NCI-H2081 treated with DMSO at 0.1 percent for 48 hours (cell line): ENCODE measurements at regions not wholly inside any gene's neighbourhood (a gene's known extent, or its start where the extent isn't known, plus 50 kb on each side); places are given as distances from the start of the nearest gene placed in this dataset.

Experiments
- DNase-seq: peaks from one replicate; lab custom pipeline; 2025; lab: John Stamatoyannopoulos, UW

DNA sequence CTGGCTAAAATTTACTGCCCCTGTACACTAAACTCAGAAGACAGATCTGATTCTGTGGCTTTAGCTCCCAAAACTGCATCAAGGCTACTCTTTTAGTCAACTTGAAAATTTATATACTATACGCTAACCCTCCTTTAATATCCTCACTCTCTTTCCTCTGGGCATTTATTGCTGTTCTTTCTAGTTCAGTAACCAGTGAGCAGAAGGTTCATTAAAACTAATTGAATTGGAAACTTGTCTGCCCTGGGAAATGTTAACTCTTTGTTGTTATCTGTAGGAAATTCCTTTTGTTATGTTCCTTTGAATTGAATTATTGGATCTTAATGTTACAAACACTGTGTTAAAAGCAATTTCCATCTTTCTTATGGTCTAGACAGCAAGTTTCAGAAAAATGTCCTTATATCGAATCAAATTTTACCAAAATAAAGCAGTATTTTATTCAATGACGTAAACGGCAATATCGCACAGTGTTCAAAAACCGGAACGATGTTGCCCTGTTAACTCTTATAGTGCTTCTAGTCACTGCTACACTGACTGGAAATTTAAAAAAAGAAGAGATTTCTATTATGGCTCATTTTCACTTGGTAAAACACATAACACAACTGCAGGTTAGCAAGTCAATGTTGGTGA lies 168.3 kb downstream of the NR4A2 start:
- DNase-seq = no peak

DNA sequence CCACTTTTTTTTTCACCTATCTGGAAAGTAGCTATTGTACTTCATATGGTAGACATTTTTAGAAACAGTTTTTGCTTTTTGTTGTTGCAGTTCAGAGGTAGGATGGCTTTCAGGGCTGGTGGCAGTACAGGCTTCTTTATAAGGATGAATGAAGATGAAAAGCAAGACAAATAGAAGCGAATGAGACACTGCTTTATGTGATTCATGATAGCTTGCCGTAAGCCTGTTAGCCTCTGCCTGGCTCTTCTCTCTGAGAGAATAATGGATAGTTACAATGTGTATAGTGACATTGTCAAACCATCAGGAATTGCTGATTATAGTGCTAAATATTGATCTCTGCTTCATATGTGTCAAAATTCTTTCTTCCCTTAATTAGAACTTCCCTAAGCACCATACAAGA lies 173.7 kb downstream of the NR4A2 start:
- no peak for DNase-seq

DNA sequence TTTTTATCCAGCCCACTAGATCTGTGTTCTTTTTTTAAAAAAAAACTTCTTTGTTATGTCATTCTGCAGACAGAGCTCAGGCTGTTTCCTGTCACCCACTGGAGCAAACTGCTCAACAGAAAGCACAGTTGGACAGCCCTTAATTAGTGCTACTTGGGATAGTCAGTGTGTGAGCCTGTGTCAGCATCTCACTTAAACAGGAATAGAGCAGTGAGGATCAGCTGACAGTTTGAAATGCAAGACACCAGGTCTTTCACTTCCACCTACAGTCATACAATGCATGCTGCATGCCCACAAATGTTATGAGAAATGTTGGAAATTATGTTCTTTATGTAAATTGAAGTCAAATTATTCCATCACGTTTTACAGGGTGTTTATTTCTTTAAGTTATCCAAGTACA lies 174.9 kb downstream of the NR4A2 start:
- no peak for DNase-seq

DNA sequence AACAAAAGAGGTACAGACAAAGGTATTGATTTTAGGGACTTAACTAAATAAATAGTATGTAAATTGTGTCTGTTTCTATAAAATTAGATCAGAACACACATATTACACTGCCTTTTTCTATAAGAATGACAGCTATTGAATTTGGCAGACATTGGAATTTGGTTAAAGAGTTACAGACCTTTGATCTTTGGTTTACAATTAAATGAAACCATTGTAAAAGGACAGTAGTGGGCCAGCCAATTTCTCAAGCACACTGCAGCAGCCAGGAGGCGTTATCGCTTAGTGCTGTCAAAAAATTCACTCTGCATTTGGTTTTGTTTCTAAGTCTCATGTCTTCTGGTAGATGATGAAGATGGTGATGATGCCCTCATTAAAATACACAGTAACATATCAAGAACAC lies 175.9 kb downstream of the NR4A2 start:
- DNase-seq = no peak

DNA sequence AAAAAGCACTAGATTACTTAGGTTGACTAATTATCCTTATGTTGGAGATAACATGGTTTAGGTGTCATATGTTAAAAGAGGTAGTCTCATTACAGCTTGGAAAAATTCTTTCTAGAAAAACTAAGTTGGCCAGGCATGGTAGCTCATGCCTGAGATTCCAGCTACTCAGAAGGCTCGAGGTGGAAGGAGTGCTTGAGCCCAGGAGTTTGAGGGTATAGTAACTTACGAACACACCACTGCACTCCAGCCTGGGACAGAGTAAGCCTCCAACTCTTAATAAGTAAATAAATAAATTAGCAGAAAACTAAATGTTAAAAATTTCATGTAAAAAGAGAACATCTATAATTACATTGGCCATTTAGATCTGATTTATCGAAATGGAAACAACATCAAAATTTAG lies 177.2 kb downstream of the NR4A2 start:
- DNase-seq = no peak

DNA sequence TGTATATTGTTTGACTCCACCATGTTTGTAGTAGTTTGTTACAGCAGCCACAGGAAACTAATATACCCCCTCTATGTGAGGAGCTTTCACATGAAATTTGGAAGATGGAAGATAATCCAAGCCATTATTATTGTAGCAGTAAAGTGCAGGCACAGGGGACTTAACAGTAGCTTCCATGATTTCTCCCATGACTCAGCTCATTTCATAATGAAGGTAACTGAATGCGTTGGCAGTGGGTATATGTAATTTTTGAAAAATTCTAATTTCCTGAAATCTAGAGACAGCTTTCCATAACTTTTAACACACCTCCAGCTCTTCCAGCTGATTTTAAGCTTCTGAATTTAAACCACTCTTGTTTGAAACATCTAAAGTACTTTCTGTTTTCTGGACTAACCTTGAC lies 181.2 kb downstream of the NR4A2 start:
- DNase-seq = no peak

DNA sequence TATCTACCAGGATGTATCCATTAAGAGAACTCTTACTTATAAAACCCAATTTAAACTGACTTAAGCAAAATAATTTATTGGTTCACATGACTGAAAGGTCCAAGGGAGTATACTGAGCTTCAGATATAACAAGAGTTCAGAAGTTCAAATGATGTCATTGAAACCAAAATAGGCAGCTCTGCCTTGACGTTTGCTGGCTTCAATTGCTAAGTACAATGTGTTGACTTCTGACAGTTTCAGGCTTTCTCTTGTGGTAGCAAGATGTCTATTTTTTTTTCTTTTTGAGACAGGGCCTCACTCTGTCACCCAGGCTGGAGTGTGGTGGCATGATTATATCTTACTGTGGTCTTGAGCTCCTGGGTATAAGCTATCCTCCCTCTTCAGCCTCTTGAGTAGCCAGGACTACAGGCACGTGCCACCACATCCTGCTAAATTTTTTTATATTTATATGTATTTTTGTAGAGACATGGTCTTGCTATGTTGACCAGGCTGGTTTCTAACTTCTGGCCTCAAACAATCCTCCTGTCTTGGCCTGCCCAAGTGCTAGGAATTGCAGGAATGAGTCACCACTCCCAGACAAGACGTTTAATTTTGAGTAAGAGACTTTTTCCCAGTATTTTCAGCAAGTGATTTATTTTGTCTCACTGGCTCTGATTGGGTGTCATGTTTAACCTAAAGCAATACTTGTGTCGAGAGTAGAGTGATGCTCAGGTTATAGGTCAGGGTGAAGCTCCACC lies 184.8 kb downstream of the NR4A2 start:
- DNase-seq = no peak

DNA sequence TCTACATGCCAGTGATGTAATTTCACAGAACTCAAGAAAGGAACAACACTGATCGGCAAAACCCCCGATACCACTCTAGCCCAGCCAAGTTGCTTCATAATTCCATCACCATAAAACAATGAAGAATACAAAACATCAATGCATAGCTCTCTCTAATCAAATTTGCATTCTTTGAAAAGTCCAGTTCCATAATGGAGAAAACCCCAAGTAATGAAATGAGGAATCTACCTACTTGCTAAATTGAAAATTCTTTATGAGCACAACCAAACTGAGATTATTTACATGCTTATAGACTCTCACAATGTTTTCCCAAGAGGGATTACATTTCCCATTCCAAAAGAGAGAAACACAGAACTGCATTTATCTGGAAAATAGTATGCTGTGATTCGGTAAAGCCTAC lies 186.5 kb downstream of the NR4A2 start:
- no peak for DNase-seq

DNA sequence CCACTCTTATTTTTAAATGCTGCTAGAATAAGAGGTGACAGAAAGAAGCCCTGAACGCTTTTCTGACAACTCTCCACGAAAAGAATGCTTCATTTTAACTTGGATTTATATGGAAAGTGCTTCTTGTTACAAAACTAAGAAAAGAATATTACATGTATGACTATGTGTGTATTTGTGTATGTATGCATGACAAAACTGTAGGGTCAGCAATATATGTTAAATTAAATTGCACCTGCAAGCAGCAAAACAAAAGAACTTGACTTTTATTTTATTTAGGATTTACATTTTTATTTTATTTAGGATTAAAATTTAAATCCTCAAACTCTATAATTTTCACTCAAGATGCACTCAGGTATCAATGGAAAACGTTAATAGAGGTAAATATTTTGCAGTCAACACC lies 187.1 kb downstream of the NR4A2 start:
- no peak for DNase-seq

DNA sequence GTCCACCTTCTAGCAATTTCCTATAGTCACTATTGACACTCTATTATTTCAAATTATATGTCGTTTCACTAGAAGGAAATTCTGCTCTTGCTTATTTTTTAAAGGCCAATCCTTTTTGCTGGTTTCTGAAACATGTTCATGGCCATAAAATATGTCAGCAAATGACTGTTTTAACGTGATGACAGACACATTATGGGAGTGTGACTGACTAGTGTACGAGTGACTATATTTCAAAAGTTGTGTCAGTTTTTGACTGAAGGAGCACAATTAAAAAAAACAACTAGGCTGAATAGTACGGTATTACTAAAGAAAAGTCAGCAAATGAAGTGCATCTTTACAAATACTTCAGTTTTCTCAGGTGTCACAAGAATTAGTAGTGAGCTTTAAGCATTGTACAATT lies 196.0 kb downstream of the NR4A2 start:
- DNase-seq = no peak

DNA sequence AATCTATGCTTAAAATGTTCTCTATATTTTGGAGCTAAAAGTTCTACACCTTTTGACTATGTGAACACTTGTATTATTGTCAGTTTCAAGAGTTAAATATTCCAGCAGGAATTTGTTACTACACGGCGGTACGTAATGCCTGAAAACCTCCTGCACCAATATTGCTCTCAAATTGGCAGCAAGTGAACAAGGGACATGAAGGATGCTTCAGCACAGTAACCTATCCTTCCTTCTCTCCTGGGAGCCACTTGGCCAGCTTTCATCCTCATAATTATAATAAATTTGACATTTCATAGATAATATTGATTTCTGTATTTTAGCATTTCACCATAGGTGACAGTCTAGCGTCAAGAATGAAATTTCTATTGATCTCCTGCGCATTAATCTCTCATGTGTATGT lies 197.6 kb downstream of the NR4A2 start:
- DNase-seq = no peak

DNA sequence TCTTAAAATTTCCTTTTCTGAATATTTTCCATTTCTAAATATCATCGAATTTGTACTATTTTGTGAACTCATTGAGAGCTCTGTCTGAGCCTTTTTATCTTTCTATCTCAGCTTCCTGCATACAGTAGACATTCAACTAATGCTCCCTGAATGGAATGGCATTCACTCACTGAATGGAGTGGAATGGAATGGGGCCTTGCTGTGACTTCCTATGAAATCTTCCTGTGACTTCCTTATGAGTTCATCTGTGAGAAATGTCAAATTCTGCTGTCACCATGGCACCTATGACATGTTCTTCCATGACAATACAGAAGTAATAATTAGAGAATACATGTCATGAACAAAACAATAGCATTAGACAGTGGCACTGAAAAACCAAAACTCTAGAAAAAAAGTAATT lies 199.6 kb downstream of the NR4A2 start:
- no peak for DNase-seq

DNA sequence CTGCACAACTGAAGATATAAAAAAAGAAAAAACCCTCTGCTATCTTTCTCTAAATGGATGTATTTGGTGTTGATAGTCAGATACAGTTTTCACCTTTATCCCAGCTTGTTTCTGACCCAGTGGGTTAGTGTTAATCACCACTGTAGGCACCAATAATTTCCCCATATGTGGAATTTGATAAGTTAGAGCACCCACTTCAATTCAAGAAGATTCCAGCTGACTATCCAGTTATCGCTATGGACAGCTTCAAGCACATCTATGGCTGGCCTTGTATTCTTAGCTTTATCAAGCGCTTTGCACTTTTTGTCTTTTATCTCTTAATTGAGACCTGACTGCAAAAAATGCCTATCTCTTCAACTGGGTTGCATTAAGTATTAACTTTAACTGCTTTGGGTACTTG lies 200.4 kb downstream of the NR4A2 start:
- DNase-seq = no peak

DNA sequence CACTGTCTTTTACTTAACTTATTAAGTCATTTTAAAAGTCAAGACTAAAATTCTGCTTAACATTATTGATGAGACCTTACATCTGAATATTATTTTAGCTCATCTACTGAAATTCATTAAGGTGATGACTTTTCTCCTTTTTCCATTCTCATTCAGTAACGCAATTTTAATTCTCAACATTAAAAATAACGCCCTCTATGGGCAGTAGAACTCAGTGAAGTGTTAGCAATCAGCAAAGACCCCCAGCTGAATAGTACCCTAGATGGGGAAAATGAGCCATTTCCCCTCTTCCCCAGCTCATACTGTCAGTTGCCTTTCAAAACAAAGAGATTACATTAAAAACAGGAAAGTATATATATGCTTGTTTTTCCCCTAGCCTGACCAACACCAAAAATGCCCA lies 203.3 kb downstream of the NR4A2 start:
- DNase-seq = no peak

DNA sequence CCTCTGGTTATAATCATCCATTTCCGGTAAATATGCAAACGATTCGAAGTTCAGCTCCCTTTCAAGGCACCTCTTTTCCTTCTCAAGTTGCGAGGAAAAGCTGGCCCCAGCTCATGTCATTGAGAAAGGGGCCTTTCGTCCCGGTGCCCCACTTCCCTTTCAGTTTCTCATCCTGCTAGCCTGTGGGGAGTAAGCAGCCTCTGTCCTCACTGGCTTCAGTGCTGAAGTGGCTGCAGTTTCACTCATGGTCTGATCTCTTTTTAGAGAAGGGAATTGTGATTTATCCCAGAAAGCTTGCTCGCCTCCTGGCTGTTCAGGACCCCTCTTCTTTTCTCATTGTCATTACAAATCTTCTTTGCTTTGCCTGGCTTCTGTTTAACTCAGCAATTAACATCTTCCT lies 207.5 kb downstream of the NR4A2 start:
- no peak for DNase-seq

DNA sequence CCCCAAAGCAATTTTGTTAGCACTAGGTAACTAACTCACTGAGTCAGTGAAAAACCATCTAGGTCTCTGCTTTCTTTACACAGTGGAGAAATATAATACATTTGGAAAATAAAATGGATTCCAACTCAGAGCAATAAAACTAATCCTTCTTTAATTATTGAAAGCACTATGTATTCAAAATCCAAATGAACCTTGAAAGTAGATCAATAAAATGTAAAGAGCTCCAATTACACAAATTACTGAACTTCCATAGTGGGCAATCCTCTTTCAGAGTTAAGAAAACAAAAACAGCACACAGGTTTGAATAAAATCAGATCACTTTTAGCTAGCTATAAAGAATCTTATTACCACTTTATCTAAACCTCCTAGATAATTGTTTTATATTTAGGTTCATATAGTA lies 208.1 kb downstream of the NR4A2 start:
- DNase-seq = no peak

DNA sequence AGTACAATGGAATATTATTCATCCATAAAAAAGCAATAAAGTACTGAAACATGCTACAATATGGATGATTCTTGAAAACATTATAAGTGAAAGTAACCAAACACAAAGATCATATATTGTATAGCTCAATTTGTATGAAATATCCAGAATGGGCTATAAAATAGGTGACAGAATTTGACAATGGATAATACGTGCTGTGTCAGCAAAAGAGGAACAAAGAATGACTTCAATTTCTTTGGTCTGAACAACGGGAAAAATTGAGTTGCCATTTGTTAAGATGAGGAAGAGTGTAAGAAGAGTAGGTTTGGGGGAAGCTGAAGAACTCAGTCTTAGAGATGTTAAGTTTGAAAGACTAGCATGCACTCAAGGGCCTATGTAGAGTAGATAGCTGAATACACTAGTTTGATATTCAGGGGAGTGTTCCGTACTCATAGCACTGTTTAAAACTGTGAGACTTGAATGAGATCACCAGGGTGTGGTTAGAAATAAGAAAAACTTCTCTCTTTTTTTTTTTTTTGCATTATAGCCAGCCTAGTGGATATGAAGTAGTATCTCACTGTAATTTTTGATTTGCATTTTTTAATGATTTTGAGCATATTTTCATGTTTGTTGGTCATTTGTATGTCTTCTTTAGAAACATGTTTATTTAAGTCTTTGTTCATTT lies 213.6 kb downstream of the NR4A2 start:
- DNase-seq = no peak

DNA sequence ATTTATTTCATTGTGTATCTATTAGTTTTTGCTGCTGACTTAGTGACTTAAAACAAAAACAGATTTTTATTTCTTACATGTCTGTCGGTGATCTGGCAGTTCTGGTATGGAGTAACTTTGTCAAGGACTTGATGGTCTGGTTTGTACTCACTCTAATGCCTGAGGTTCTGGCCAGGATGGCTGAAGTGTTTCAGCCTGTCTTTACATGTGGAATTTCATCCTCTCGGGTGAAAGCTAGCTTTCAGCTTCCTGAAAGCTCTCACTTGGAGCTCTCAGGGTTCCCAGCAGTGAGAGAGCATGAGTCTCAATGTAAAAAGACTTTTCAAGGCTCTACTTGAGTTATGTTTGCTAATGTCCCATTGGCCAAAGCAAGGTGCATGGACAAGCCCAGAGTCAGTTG lies 216.4 kb downstream of the NR4A2 start:
- no peak for DNase-seq

DNA sequence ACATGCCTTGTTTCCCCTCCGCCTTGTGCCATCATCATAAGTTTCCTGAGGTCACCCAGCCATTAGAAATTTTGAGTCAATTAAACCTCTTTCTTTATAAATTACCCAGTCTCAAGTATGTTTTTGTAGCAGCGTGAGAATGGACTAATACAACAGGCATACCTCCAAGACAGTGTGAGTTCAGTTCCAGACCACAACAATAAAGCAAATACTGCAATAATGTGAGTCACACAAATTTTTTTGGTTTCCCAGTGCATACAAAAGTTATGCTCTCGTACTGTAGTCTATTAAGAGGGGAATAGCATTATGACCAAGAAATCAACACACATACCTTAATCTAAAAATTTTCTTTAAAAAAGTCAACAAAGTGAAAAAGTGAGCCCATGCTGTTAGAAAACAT lies 217.2 kb downstream of the NR4A2 start:
- no peak for DNase-seq

DNA sequence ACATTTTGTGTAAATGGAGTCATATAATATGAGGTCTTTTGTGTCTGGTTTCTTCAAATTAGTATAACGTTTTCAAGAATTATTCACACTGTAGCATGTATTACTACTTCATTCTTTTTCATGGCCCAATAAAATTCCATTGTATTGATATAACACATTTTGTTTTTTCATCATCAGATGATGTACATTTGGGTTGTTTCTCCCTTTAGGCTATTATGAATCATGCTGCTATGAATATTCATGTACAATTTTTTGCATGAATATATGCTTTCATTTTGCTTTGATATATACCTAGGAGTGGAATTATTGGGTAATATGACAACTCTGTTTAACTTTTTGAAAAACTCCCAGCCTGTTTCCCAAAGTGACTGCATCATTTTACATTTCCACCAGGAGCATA lies 220.2 kb downstream of the NR4A2 start:
- DNase-seq = no peak

DNA sequence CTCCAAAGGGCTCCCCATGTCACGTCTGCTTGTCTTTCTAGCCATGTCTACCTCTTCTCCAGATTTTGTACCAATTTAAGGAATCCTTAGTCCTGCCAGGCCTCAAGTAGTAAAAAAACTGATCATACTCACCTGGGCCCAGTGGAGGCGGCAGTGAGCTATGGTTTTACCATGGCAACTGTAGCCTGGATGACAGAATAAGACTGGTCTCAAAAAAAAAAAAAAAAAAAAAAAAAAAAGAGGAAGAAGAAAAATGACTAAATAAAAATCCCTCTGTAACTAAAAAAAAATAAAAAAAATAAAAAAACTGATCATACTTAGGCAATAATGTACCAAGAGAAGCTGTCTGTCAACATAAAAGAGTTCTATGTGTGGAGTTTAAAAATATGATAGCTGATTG lies 221.6 kb downstream of the NR4A2 start:
- no peak for DNase-seq

DNA sequence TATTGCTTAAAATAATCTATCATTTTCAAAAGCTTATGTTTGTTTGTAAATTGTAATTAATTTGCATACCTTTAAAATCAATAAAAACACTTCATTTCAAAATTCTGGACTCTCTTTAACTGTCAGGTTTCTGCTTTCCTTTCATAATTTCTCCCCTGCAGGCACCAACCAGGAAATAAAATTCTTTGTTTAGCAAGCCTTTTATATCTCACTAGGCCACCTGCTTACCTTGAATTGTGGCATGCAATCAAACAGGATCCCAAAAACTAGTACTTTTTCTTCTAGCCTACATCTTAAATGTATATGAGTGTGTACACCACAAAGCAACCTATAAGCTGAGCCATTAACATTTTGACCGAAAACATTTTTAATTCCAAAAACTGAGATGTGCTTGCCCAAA lies 233.1 kb downstream of the NR4A2 start:
- DNase-seq = peak; percentile 54

DNA sequence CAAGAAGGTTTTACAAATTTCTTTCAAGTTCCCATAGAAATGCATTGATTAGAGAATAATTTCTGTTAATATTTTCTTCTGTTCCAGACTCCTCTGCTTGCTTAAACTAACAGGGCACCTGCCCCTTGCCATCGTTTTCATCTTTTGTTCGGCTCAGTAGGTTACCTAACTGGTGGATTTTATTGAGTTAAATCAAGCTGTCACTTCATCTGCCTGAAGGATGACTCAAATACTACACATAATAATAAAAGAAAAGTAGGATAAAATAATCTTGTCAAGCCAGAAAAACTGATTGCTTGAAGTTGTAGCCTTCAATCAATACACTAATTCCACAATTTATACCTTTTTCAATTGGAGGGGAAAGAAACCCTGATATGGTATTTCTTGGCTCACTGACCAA lies 234.0 kb downstream of the NR4A2 start:
- peak; percentile 61 for DNase-seq

DNA sequence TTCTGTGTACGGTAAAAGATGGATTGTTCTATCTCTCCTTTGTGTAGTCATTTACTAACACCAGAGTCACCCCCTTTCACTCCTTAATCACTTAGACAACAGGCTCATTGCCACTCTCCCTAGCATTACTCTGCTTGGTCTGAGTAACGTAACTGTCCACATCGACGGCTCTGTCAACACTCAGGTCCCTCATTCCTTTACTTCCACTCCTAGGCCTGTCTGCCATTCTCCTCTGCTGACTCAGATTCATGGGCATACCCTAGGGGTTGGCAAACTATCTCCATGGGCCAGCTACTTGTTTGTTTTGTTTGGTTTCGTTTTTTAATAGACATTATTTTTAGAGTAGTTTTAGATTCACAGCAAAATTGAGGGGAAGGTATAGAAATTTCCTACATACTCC lies 243.9 kb downstream of the NR4A2 start:
- no peak for DNase-seq
